Osteocyte (in vitro differentiated cells): ENCODE measurements at regions not wholly inside any gene's neighbourhood (a gene's known extent, or its start where the extent isn't known, plus 50 kb on each side); places are given as distances from the start of the nearest gene placed in this dataset.

Experiments
- DNase-seq: peaks from one replicate; pipeline ENCODE4 v3.0.0; 2021; ENCODE audit warnings: mixed read lengths; ENCODE audit not compliant: unreplicated experiment; ENCODE audit errors: extremely low spot score
- H3K27ac Mint-ChIP-seq: one replicate; pipeline ENCODE4 v1.8.0; 2021; ENCODE audit warnings: mild to moderate bottlenecking, mixed read lengths; ENCODE audit not compliant: unreplicated experiment
- H3K27me3 Mint-ChIP-seq: one replicate; pipeline ENCODE4 v1.8.0; 2021; ENCODE audit warnings: mixed read lengths; ENCODE audit not compliant: unreplicated experiment
- H3K36me3 Mint-ChIP-seq: one replicate; pipeline ENCODE4 v1.8.0; 2021; ENCODE audit warnings: mixed read lengths; ENCODE audit not compliant: unreplicated experiment
- H3K4me1 Mint-ChIP-seq: one replicate; pipeline ENCODE4 v1.8.0; 2021; ENCODE audit warnings: mixed read lengths; ENCODE audit not compliant: unreplicated experiment
- H3K4me3 Mint-ChIP-seq: one replicate; pipeline ENCODE4 v1.8.0; 2021; ENCODE audit warnings: mild to moderate bottlenecking, moderate library complexity, mixed read lengths; ENCODE audit not compliant: unreplicated experiment
- H3K9me3 Mint-ChIP-seq: one replicate; pipeline ENCODE4 v1.8.0; 2021; ENCODE audit warnings: mixed read lengths; ENCODE audit not compliant: unreplicated experiment
- CTCF ChIP-seq: fragments of 200-600 bp; sonication (generic); IDR thresholded peaks from 2 replicates; pipeline ENCODE4 v1.5.0; 2021; ENCODE audit warnings: antibody characterized with exemption, mild to moderate bottlenecking, moderate library complexity

GRCh38 chr2:35997488-35997887 lies 358.1 kb upstream of the CRIM1 start:
- Mint-ChIP-seq H3K27ac (no peak overlapping the region), H3K4me1 (no peaks in the 10 kb centered on the region), H3K27me3 (peaks cover 24% of the 10 kb centered on the region), H3K9me3 (no peaks in the 10 kb centered on the region), H3K4me3 (no peak overlapping the region), H3K36me3 (no peaks in the 10 kb centered on the region)
- TF ChIP-seq CTCF = no peak
- DNase-seq = no peak

GRCh38 chr2:35989503-35989902 lies 366.1 kb upstream of the CRIM1 start:
- Mint-ChIP-seq H3K36me3 (no peaks in the 10 kb centered on the region), H3K27ac (no peak overlapping the region), H3K27me3 (peaks cover 11% of the 10 kb centered on the region), H3K4me3 (no peak overlapping the region), H3K4me1 (peaks cover 2% of the 10 kb centered on the region), H3K9me3 (no peaks in the 10 kb centered on the region)
- no peak for TF ChIP-seq CTCF
- DNase-seq = no peak

- Mint-ChIP-seq H3K27me3 (peaks cover 16% of the 10 kb centered on the region), H3K27ac (no peak overlapping the region), H3K36me3 (no peaks in the 10 kb centered on the region), H3K4me3 (no peak overlapping the region), H3K9me3 (no peaks in the 10 kb centered on the region), H3K4me1 (peaks cover 2% of the 10 kb centered on the region)
- no peak for DNase-seq
- TF ChIP-seq CTCF = no peak
These were observed 366.5 kb upstream of the CRIM1 start for GRCh38 chr2:35989040-35989439.

- Mint-ChIP-seq H3K36me3 (no peaks in the 10 kb centered on the region), H3K4me3 (no peak overlapping the region), H3K27ac (no peak overlapping the region), H3K4me1 (peaks cover 2% of the 10 kb centered on the region), H3K9me3 (no peaks in the 10 kb centered on the region), H3K27me3 (peaks cover 29% of the 10 kb centered on the region)
- no peak for TF ChIP-seq CTCF
- DNase-seq = no peak
These were observed 368.7 kb upstream of the CRIM1 start for GRCh38 chr2:35986871-35987270.

- no peak overlapping the region for H3K27ac Mint-ChIP-seq
- H3K9me3 Mint-ChIP-seq = no peaks in the 10 kb centered on the region
- no peak for TF ChIP-seq CTCF
- no peak for DNase-seq
- H3K4me3 Mint-ChIP-seq = no peak overlapping the region
- H3K4me1 Mint-ChIP-seq = no peaks in the 10 kb centered on the region
- H3K36me3 Mint-ChIP-seq = no peaks in the 10 kb centered on the region
- H3K27me3 Mint-ChIP-seq = peaks cover 14% of the 10 kb centered on the region
These were observed 377.4 kb upstream of the CRIM1 start for GRCh38 chr2:35978218-35978617.
